ENCODE measurements at regions not wholly inside any gene's neighbourhood (a gene's known extent, or its start where the extent isn't known, plus 50 kb on each side); places are given as distances from the start of the nearest gene placed in this dataset.

GRCh38 chr1:185483664-185484450 lies 166.8 kb upstream of the IVNS1ABP start:
- DNase-seq (ENCODE audit: low spot score in 2 of 2) (no peak), ATAC-seq (replicated peaks; ENCODE audit: extremely low read depth, poor library complexity, severe bottlenecking) (no peak)
- H3K4me3 Mint-ChIP-seq, result no peak overlapping the region
- no peaks in the 10 kb centered on the region for H3K9me3 Mint-ChIP-seq
- no peaks in the 10 kb centered on the region for H3K27me3 Mint-ChIP-seq
- H3K4me1 Mint-ChIP-seq, result no peaks in the 10 kb centered on the region
- H3K27ac Mint-ChIP-seq (ENCODE audit: low read depth), result no peak overlapping the region
- peaks cover 2% of the 10 kb centered on the region for H3K36me3 Mint-ChIP-seq (ENCODE audit: insufficient read depth)

DNA sequence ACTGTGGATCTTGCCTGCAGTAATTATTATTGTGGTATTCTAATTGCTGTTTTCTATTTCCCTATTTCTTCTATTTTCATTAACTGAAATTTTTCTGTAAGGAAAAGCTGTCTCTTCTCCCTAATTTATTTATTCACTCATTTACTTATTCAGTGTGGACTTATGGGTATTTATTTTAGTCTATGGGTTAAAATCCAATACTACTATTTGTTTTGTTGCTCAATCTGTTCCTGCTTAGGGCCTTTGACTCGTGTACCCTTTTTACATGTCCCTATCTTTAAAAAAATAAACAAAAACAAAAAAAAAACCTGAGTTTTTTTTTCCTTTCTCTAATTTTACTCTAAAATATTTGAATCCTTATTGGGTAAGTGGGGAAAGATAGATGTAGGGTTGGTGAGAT lies 166.2 kb upstream of the IVNS1ABP start:
- Mint-ChIP-seq H3K27me3 (no peaks in the 10 kb centered on the region), H3K36me3 (ENCODE audit: insufficient read depth) (peaks cover 2% of the 10 kb centered on the region), H3K4me3 (no peak overlapping the region), H3K9me3 (no peaks in the 10 kb centered on the region), H3K27ac (ENCODE audit: low read depth) (no peak overlapping the region), H3K4me1 (no peaks in the 10 kb centered on the region)
- DNase-seq (ENCODE audit: low spot score in 2 of 2) (no peak), ATAC-seq (replicated peaks; ENCODE audit: extremely low read depth, poor library complexity, severe bottlenecking) (no peak)

GRCh38 chr1:185480545-185480944 lies 163.5 kb upstream of the IVNS1ABP start:
- no peaks in the 10 kb centered on the region for H3K4me1 Mint-ChIP-seq
- H3K27ac Mint-ChIP-seq (ENCODE audit: low read depth), result no peak overlapping the region
- no peaks in the 10 kb centered on the region for H3K27me3 Mint-ChIP-seq
- no peaks in the 10 kb centered on the region for H3K9me3 Mint-ChIP-seq
- H3K36me3 Mint-ChIP-seq (ENCODE audit: insufficient read depth), result peaks cover 2% of the 10 kb centered on the region
- no peak for ATAC-seq (replicated peaks; ENCODE audit: extremely low read depth, poor library complexity, severe bottlenecking)
- no peak overlapping the region for H3K4me3 Mint-ChIP-seq
- DNase-seq (ENCODE audit: low spot score in 2 of 2), result no peak

GRCh38 chr1:185479796-185480195 lies 162.8 kb upstream of the IVNS1ABP start:
- Mint-ChIP-seq H3K27me3 (no peaks in the 10 kb centered on the region), H3K4me1 (peaks cover 3% of the 10 kb centered on the region), H3K4me3 (no peak overlapping the region), H3K27ac (ENCODE audit: low read depth) (no peak overlapping the region), H3K36me3 (ENCODE audit: insufficient read depth) (peaks cover 2% of the 10 kb centered on the region), H3K9me3 (no peaks in the 10 kb centered on the region)
- no peak for ATAC-seq (replicated peaks; ENCODE audit: extremely low read depth, poor library complexity, severe bottlenecking)
- DNase-seq (ENCODE audit: low spot score in 2 of 2), result no peak

DNA sequence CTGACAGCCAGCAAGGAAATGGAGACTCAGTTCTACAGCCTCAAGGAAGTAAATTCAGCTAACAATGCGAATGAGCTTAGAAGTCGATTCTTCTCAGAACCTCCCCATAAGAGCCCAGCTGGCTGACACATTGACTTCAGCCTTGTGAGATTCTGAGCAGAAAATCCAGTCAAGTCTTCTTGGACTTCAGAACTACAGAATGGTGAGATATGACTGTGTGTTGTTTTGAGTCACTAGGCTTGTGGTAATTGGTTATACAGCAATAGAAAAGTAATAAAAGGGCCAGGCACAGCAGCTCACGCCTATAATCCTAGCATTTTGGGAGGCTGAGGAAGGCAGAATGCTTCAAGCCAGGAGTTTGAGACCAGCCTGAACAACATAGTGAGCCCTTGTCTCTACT lies 161.8 kb upstream of the IVNS1ABP start:
- Mint-ChIP-seq H3K27me3 (no peaks in the 10 kb centered on the region), H3K4me3 (no peak overlapping the region), H3K9me3 (no peaks in the 10 kb centered on the region), H3K36me3 (ENCODE audit: insufficient read depth) (peaks cover 2% of the 10 kb centered on the region), H3K4me1 (peaks cover 12% of the 10 kb centered on the region), H3K27ac (ENCODE audit: low read depth) (no peak overlapping the region)
- no peak for DNase-seq (ENCODE audit: low spot score in 2 of 2)
- ATAC-seq (replicated peaks; ENCODE audit: extremely low read depth, poor library complexity, severe bottlenecking), result no peak

DNA sequence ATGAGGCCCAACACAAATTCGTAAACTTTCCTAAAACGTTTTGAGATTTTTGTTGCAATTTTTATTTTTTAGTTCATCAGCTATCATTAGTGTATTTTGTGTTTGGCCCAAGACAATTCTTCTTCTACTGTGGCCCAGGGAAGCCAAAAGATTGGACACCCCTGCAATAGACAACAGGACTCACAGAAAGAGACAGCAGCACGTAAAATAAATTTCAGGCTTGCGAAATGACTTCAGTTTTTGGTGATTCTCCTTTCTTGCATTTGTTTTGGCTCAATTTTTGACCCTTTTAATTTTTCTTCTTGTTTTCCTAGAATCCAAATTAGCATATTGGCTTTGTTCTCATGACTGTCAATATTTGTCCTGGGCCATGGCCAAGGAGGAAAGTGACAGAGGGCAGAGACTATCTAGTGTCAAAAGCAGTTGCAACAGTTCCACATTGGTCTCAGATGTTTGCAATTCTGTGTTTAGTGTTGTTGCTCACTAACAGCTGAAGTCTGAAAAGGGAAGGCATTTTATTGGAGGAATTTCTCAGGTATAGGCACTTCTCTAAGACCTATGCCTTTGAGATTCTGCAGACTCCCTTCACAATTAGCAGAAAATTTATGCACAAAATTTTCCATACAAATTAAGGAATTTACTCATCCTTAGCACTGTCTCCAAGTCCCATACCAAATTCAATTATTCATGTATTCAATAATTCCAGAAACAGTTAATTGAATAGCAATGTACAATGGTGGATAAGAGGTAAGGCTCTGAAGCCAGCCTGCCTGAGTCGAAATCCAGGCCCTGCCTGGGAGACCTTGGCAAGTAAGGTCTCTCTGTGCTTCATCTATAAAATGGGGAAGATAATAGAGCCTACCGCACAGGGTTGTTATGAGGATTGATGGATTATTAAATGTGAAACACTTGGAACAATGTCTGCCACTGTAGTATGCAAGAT lies 160.9 kb upstream of the IVNS1ABP start:
- ATAC-seq (replicated peaks; ENCODE audit: extremely low read depth, poor library complexity, severe bottlenecking) (no peak), DNase-seq (ENCODE audit: low spot score in 2 of 2) (no peak)
- Mint-ChIP-seq H3K27me3 (no peaks in the 10 kb centered on the region), H3K4me1 (peaks cover 12% of the 10 kb centered on the region), H3K27ac (ENCODE audit: low read depth) (no peak overlapping the region), H3K9me3 (no peaks in the 10 kb centered on the region), H3K36me3 (ENCODE audit: insufficient read depth) (peaks cover 2% of the 10 kb centered on the region), H3K4me3 (no peak overlapping the region)

DNA sequence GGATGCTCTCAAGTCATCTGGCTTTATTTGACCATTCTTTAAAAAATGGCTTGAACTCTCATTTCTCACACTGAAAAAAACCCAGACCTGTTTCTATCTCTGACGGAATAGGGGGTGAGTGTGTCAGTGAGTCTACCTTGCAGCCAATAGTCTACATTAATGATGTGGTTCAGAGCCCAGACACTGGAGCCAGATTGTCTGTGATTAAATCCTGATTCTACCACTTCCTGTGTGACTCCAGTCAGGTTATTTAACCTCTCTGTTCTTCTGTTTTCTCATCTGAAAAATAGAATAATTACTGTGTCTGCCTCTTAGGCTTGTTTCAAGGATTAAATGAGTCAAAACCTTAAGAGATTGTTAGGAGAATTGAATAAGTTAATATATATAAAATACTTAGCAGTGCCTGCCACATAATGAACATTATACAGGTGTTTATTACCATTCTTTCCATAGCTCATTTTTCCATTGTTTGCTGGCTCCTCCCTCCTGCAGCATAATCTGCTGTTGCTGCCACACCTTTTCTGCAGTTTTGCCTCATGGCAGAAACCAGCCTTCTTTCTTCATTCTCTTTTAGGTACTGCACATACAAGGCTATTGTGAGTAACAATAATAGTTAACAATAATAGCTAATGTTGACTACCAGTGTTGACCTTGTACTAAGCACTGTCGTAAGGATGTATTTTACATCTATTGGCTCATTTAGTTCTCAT lies 157.6 kb upstream of the IVNS1ABP start:
- peak overlapping the region; percentile 58 for H3K27ac Mint-ChIP-seq (ENCODE audit: low read depth)
- peaks cover 10% of the 10 kb centered on the region for H3K27me3 Mint-ChIP-seq
- no peak overlapping the region for H3K4me3 Mint-ChIP-seq

GRCh38 chr1:185473186-185473585 lies 156.1 kb upstream of the IVNS1ABP start:
- no peak for ATAC-seq (replicated peaks; ENCODE audit: extremely low read depth, poor library complexity, severe bottlenecking)
- no peak overlapping the region for H3K27ac Mint-ChIP-seq (ENCODE audit: low read depth)
- no peak for DNase-seq (ENCODE audit: low spot score in 2 of 2)
- H3K27me3 Mint-ChIP-seq, result peaks cover 10% of the 10 kb centered on the region
- peaks cover 12% of the 10 kb centered on the region for H3K4me1 Mint-ChIP-seq
- H3K36me3 Mint-ChIP-seq (ENCODE audit: insufficient read depth), result no peaks in the 10 kb centered on the region
- H3K4me3 Mint-ChIP-seq, result no peak overlapping the region
- H3K9me3 Mint-ChIP-seq, result no peaks in the 10 kb centered on the region

More for the DNA sequence above, 157.6 kb upstream of the IVNS1ABP start:
- ATAC-seq (replicated peaks; ENCODE audit: extremely low read depth, poor library complexity, severe bottlenecking) (peak; percentile 91), DNase-seq (ENCODE audit: low spot score in 2 of 2) (no peak)
- peaks cover 2% of the 10 kb centered on the region for H3K36me3 Mint-ChIP-seq (ENCODE audit: insufficient read depth)
- H3K4me1 Mint-ChIP-seq, result peaks cover 12% of the 10 kb centered on the region
- H3K9me3 Mint-ChIP-seq, result no peaks in the 10 kb centered on the region

- Mint-ChIP-seq H3K27me3 (peaks cover 10% of the 10 kb centered on the region), H3K9me3 (no peaks in the 10 kb centered on the region), H3K27ac (ENCODE audit: low read depth) (no peak overlapping the region), H3K4me1 (no peaks in the 10 kb centered on the region), H3K4me3 (no peak overlapping the region), H3K36me3 (ENCODE audit: insufficient read depth) (no peaks in the 10 kb centered on the region)
- DNase-seq (ENCODE audit: low spot score in 2 of 2), result no peak
- no peak for ATAC-seq (replicated peaks; ENCODE audit: extremely low read depth, poor library complexity, severe bottlenecking)
Observed at GRCh38 chr1:185468626-185469025, 151.6 kb upstream of the IVNS1ABP start.

DNA sequence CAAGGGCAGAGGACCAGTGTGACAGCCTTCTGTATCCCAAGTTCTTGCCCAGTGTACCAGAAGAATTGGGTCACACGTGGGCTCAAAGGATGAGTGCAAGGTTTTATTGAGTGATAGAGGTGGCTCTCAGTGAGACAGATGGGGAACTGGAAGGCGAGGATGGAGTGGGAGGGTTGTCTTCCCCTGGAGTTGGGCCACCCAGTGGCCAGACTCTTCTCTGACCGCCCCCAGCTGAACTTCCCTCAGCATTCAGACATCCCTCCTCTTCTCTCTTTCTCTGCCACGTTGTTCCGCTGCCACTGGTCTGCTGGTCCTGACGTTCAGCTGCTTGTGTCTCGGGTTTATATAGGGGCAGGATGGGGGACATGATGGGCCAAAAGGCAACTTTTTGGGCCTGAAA lies 150.1 kb upstream of the IVNS1ABP start:
- Mint-ChIP-seq H3K4me1 (no peaks in the 10 kb centered on the region), H3K27ac (ENCODE audit: low read depth) (no peak overlapping the region), H3K36me3 (ENCODE audit: insufficient read depth) (no peaks in the 10 kb centered on the region), H3K9me3 (no peaks in the 10 kb centered on the region), H3K27me3 (peaks cover 10% of the 10 kb centered on the region), H3K4me3 (no peak overlapping the region)
- no peak for DNase-seq (ENCODE audit: low spot score in 2 of 2)
- no peak for ATAC-seq (replicated peaks; ENCODE audit: extremely low read depth, poor library complexity, severe bottlenecking)

GRCh38 chr1:185464777-185465176 lies 147.7 kb upstream of the IVNS1ABP start:
- no peaks in the 10 kb centered on the region for H3K36me3 Mint-ChIP-seq (ENCODE audit: insufficient read depth)
- no peaks in the 10 kb centered on the region for H3K4me1 Mint-ChIP-seq
- no peak overlapping the region for H3K27ac Mint-ChIP-seq (ENCODE audit: low read depth)
- peaks cover 7% of the 10 kb centered on the region for H3K27me3 Mint-ChIP-seq
- DNase-seq (ENCODE audit: low spot score in 2 of 2) (no peak), ATAC-seq (replicated peaks; ENCODE audit: extremely low read depth, poor library complexity, severe bottlenecking) (no peak)
- H3K9me3 Mint-ChIP-seq, result no peaks in the 10 kb centered on the region
- H3K4me3 Mint-ChIP-seq, result no peak overlapping the region

GRCh38 chr1:185463433-185463832 lies 146.4 kb upstream of the IVNS1ABP start:
- H3K27me3 Mint-ChIP-seq, result peaks cover 14% of the 10 kb centered on the region
- no peak overlapping the region for H3K27ac Mint-ChIP-seq (ENCODE audit: low read depth)
- DNase-seq (ENCODE audit: low spot score in 2 of 2) (no peak), ATAC-seq (replicated peaks; ENCODE audit: extremely low read depth, poor library complexity, severe bottlenecking) (no peak)
- H3K4me3 Mint-ChIP-seq, result no peak overlapping the region
- H3K4me1 Mint-ChIP-seq, result no peaks in the 10 kb centered on the region
- H3K36me3 Mint-ChIP-seq (ENCODE audit: insufficient read depth), result no peaks in the 10 kb centered on the region
- no peaks in the 10 kb centered on the region for H3K9me3 Mint-ChIP-seq

All from central memory CD8-positive, alpha-beta T cell (primary cell).